Peyer's patch (tissue), 4 donors: ENCODE measurements at regions not wholly inside any gene's neighbourhood (a gene's known extent, or its start where the extent isn't known, plus 50 kb on each side); places are given as distances from the start of the nearest gene placed in this dataset.

Source experiments
- POLR2A ChIP-seq, 2 donors: fragments of 450-650 bp; IDR thresholded peaks; one replicate each; pipeline ENCODE4 v1.5.1; 2017; ENCODE audit warnings: antibody characterized with exemption in 2 of 2, mild to moderate bottlenecking in 2 of 2, moderate library complexity in 2 of 2
- TF ChIP-seq, protein P1 (sequence below), 6 experiments: fragments of 450-650 bp in 4 of 6; fragments of 200-600 bp in 2 of 6; sonication (generic) in 1 of 6; IDR thresholded peaks; one replicate each; pipeline ENCODE4 v1.5.1; 2017 to 2019; ENCODE audit warnings: antibody characterized with exemption in 6 of 6, mild to moderate bottlenecking in 3 of 6, moderate library complexity in 1 of 6

DNA sequence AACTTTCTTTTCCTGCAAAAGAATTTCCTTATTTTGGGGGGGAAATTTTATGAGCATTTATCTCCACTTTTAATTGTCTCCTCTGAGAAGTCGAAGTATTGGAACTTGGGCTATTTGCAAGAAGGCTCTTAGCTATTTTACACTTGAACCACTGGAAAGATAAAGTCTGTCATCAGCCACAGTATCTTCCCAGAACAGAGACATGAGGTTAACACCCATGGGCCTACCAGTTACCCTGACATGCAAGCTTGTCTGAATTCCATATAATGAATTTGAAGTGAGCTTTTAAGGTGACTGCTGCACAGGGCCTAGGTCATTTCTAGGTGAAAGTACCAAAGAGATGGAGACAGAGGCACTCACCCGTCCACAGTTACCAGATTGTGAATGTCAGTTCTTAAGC lies 193.1 kb downstream of the SIM1 start:
- TF ChIP-seq, protein P1, sequence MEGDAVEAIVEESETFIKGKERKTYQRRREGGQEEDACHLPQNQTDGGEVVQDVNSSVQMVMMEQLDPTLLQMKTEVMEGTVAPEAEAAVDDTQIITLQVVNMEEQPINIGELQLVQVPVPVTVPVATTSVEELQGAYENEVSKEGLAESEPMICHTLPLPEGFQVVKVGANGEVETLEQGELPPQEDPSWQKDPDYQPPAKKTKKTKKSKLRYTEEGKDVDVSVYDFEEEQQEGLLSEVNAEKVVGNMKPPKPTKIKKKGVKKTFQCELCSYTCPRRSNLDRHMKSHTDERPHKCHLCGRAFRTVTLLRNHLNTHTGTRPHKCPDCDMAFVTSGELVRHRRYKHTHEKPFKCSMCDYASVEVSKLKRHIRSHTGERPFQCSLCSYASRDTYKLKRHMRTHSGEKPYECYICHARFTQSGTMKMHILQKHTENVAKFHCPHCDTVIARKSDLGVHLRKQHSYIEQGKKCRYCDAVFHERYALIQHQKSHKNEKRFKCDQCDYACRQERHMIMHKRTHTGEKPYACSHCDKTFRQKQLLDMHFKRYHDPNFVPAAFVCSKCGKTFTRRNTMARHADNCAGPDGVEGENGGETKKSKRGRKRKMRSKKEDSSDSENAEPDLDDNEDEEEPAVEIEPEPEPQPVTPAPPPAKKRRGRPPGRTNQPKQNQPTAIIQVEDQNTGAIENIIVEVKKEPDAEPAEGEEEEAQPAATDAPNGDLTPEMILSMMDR (IDR thresholded peaks at IDR 0.05): no peak
- no peak for TF ChIP-seq POLR2A (IDR thresholded peaks at IDR 0.05)
